ENCODE measurements at regions not wholly inside any gene's neighbourhood (a gene's known extent, or its start where the extent isn't known, plus 50 kb on each side); places are given as distances from the start of the nearest gene placed in this dataset.
"Not testable (repeated sequence)": the region's sequence is repeated elsewhere in the genome, so short reads cannot be mapped to it uniquely, and the experiment has no call there.

GRCh38 chr1:220967911-220968310 is 88.7 kb downstream of the HLX start:
- H3K9me3 Mint-ChIP-seq, result peaks cover 0 to 17% (median 9%) of the 10 kb centered on the region in 8 donors
- H3K4me1 ChIP-seq (ENCODE audit: insufficient read depth, low read length), result no peaks in the 10 kb centered on the region

GRCh38 chr1:220969281-220969680 is 90.0 kb downstream of the HLX start:
- POLR2A ChIA-PET (ENCODE audit: partially characterized antibody); H3K4me3 Mint-ChIP-seq: not testable (repeated sequence)

More at GRCh38 chr1:220967911-220968310, 88.7 kb downstream of the HLX start:
- ChIA-PET POLR2A (ENCODE audit: partially characterized antibody) (no interaction called here), CTCF (ENCODE audit: partially characterized antibody) (no interaction called here)
- H3K27me3 ChIP-seq (ENCODE audit: insufficient read depth, low read length), result no peaks in the 10 kb centered on the region
- no peak overlapping the region for H3K27ac ChIP-seq (ENCODE audit: low read depth, low read length)
- H3K4me3 ChIP-seq (ENCODE audit: low read length in 2 of 2), result no peak overlapping the region
- no peaks in the 10 kb centered on the region for H3K4me1 Mint-ChIP-seq
- no peaks in the 10 kb centered on the region for H3K36me3 ChIP-seq (ENCODE audit: insufficient read depth, low read length)
- no peak overlapping the region for H3K27ac Mint-ChIP-seq
- H3K4me3 Mint-ChIP-seq, result no peak overlapping the region
- H3K9me3 ChIP-seq (ENCODE audit: control insufficient read depth in 1 of 2, low read length in 2 of 2), result no peaks in the 10 kb centered on the region
- intact Hi-C loops (cut with micrococcal nuclease), result no loop called here
- no peaks in the 10 kb centered on the region for H3K27me3 Mint-ChIP-seq
- no peaks in the 10 kb centered on the region for H3K36me3 Mint-ChIP-seq
- no peak for DNase-seq

GRCh38 chr1:220970311-220970710 is 91.1 kb downstream of the HLX start:
- Histone ChIP-seq H3K9me3 (ENCODE audit: control insufficient read depth in 1 of 2, low read length in 2 of 2) (no peaks in the 10 kb centered on the region), H3K4me3 (ENCODE audit: low read length in 2 of 2) (no peak overlapping the region), H3K27me3 (ENCODE audit: insufficient read depth, low read length) (no peaks in the 10 kb centered on the region), H3K4me1 (ENCODE audit: insufficient read depth, low read length) (no peaks in the 10 kb centered on the region), H3K36me3 (ENCODE audit: insufficient read depth, low read length) (no peaks in the 10 kb centered on the region), H3K27ac (ENCODE audit: low read depth, low read length) (no peak overlapping the region)
- no peaks in the 10 kb centered on the region for H3K27me3 Mint-ChIP-seq
- H3K4me3 Mint-ChIP-seq, result no peak overlapping the region
- no peak overlapping the region for H3K27ac Mint-ChIP-seq
- no peaks in the 10 kb centered on the region for H3K36me3 Mint-ChIP-seq
- no peak for DNase-seq
- intact Hi-C loops (cut with micrococcal nuclease), result no loop called here
- H3K9me3 Mint-ChIP-seq, result peaks cover 0 to 7% (median 2%) of the 10 kb centered on the region in 8 donors
- H3K4me1 Mint-ChIP-seq, result no peaks in the 10 kb centered on the region
- ChIA-PET CTCF (ENCODE audit: partially characterized antibody) (no interaction called here), POLR2A (ENCODE audit: partially characterized antibody) (no interaction called here)

More at GRCh38 chr1:220969281-220969680, 90.0 kb downstream of the HLX start:
- CTCF ChIA-PET (ENCODE audit: partially characterized antibody); H3K36me3 ChIP-seq (ENCODE audit: insufficient read depth, low read length); H3K27ac ChIP-seq (ENCODE audit: low read depth, low read length); H3K9me3 ChIP-seq (ENCODE audit: control insufficient read depth in 1 of 2, low read length in 2 of 2); H3K4me1 Mint-ChIP-seq; DNase-seq; intact Hi-C loops (cut with micrococcal nuclease); H3K4me3 ChIP-seq (ENCODE audit: low read length in 2 of 2); H3K36me3 Mint-ChIP-seq; H3K9me3 Mint-ChIP-seq; H3K27ac Mint-ChIP-seq; H3K4me1 ChIP-seq (ENCODE audit: insufficient read depth, low read length); H3K27me3 ChIP-seq (ENCODE audit: insufficient read depth, low read length); H3K27me3 Mint-ChIP-seq: not testable (repeated sequence)

- ChIA-PET CTCF (ENCODE audit: partially characterized antibody) (no interaction called here), POLR2A (ENCODE audit: partially characterized antibody) (no interaction called here)
- H3K9me3 Mint-ChIP-seq, result peaks cover 0 to 7% (median 2%) of the 10 kb centered on the region in 8 donors
- H3K4me1 ChIP-seq (ENCODE audit: insufficient read depth, low read length), result no peaks in the 10 kb centered on the region
- H3K4me1 Mint-ChIP-seq, result no peaks in the 10 kb centered on the region
- H3K27ac Mint-ChIP-seq, result no peak overlapping the region
- H3K9me3 ChIP-seq (ENCODE audit: control insufficient read depth in 1 of 2, low read length in 2 of 2), result no peaks in the 10 kb centered on the region
- intact Hi-C loops (cut with micrococcal nuclease), result no loop called here
- no peaks in the 10 kb centered on the region for H3K27me3 ChIP-seq (ENCODE audit: insufficient read depth, low read length)
- no peaks in the 10 kb centered on the region for H3K36me3 ChIP-seq (ENCODE audit: insufficient read depth, low read length)
- H3K4me3 ChIP-seq (ENCODE audit: low read length in 2 of 2), result no peak overlapping the region
- DNase-seq, result no peak
- no peaks in the 10 kb centered on the region for H3K36me3 Mint-ChIP-seq
- H3K27me3 Mint-ChIP-seq, result no peaks in the 10 kb centered on the region
- no peak overlapping the region for H3K4me3 Mint-ChIP-seq
- H3K27ac ChIP-seq (ENCODE audit: low read depth, low read length), result no peak overlapping the region
These were observed 92.0 kb downstream of the HLX start for GRCh38 chr1:220971221-220971620.

GRCh38 chr1:220974431-220974830 is 95.2 kb downstream of the HLX start:
- no peak overlapping the region for H3K4me3 Mint-ChIP-seq
- Histone ChIP-seq H3K4me1 (ENCODE audit: insufficient read depth, low read length) (no peaks in the 10 kb centered on the region), H3K4me3 (ENCODE audit: low read length in 2 of 2) (no peak overlapping the region), H3K9me3 (ENCODE audit: control insufficient read depth in 1 of 2, low read length in 2 of 2) (no peaks in the 10 kb centered on the region), H3K27me3 (ENCODE audit: insufficient read depth, low read length) (no peaks in the 10 kb centered on the region), H3K27ac (ENCODE audit: low read depth, low read length) (no peak overlapping the region), H3K36me3 (ENCODE audit: insufficient read depth, low read length) (no peaks in the 10 kb centered on the region)
- no peaks in the 10 kb centered on the region for H3K4me1 Mint-ChIP-seq
- no peak for DNase-seq
- no peaks in the 10 kb centered on the region for H3K27me3 Mint-ChIP-seq
- ChIA-PET CTCF (ENCODE audit: partially characterized antibody) (no interaction called here), POLR2A (ENCODE audit: partially characterized antibody) (no interaction called here)
- no peak overlapping the region for H3K27ac Mint-ChIP-seq
- peaks cover 0 to 4% (median 0%) of the 10 kb centered on the region in 8 donors for H3K9me3 Mint-ChIP-seq
- intact Hi-C loops (cut with micrococcal nuclease), result no loop called here
- H3K36me3 Mint-ChIP-seq, result no peaks in the 10 kb centered on the region

- no peaks in the 10 kb centered on the region for H3K36me3 Mint-ChIP-seq
- no peak overlapping the region for H3K4me3 ChIP-seq (ENCODE audit: low read length in 2 of 2)
- no peaks in the 10 kb centered on the region for H3K9me3 ChIP-seq (ENCODE audit: control insufficient read depth in 1 of 2, low read length in 2 of 2)
- intact Hi-C loops (cut with micrococcal nuclease), result no loop called here
- no peak overlapping the region for H3K27ac Mint-ChIP-seq
- H3K27ac ChIP-seq (ENCODE audit: low read depth, low read length), result no peak overlapping the region
- ChIA-PET POLR2A (ENCODE audit: partially characterized antibody) (no interaction called here), CTCF (ENCODE audit: partially characterized antibody) (no interaction called here)
- no peaks in the 10 kb centered on the region for H3K36me3 ChIP-seq (ENCODE audit: insufficient read depth, low read length)
- H3K4me1 ChIP-seq (ENCODE audit: insufficient read depth, low read length), result no peaks in the 10 kb centered on the region
- no peak for DNase-seq
- H3K27me3 Mint-ChIP-seq, result no peaks in the 10 kb centered on the region
- H3K4me3 Mint-ChIP-seq, result no peak overlapping the region
- no peaks in the 10 kb centered on the region for H3K4me1 Mint-ChIP-seq
- peaks cover 0 to 3% (median 0%) of the 10 kb centered on the region in 8 donors for H3K9me3 Mint-ChIP-seq
- H3K27me3 ChIP-seq (ENCODE audit: insufficient read depth, low read length), result no peaks in the 10 kb centered on the region
These were observed 97.1 kb downstream of the HLX start for GRCh38 chr1:220976390-220976789.

- ChIA-PET POLR2A (ENCODE audit: partially characterized antibody) (no interaction called here), CTCF (ENCODE audit: partially characterized antibody) (no interaction called here)
- H3K27ac ChIP-seq (ENCODE audit: low read depth, low read length), result no peak overlapping the region
- no peaks in the 10 kb centered on the region for H3K36me3 ChIP-seq (ENCODE audit: insufficient read depth, low read length)
- intact Hi-C loops (cut with micrococcal nuclease), result no loop called here
- H3K9me3 ChIP-seq (ENCODE audit: control insufficient read depth in 1 of 2, low read length in 2 of 2), result no peaks in the 10 kb centered on the region
- no peak for DNase-seq
- no peaks in the 10 kb centered on the region for H3K9me3 Mint-ChIP-seq
- no peaks in the 10 kb centered on the region for H3K4me1 Mint-ChIP-seq
- H3K4me3 Mint-ChIP-seq, result no peak overlapping the region
- no peaks in the 10 kb centered on the region for H3K36me3 Mint-ChIP-seq
- no peaks in the 10 kb centered on the region for H3K27me3 ChIP-seq (ENCODE audit: insufficient read depth, low read length)
- no peak overlapping the region for H3K27ac Mint-ChIP-seq
- no peak overlapping the region for H3K4me3 ChIP-seq (ENCODE audit: low read length in 2 of 2)
- H3K4me1 ChIP-seq (ENCODE audit: insufficient read depth, low read length), result no peaks in the 10 kb centered on the region
- no peaks in the 10 kb centered on the region for H3K27me3 Mint-ChIP-seq
These were observed 100.1 kb downstream of the HLX start for GRCh38 chr1:220979371-220979770.

- H3K9me3 ChIP-seq (ENCODE audit: control insufficient read depth in 1 of 2, low read length in 2 of 2), result no peaks in the 10 kb centered on the region
- H3K4me1 ChIP-seq (ENCODE audit: insufficient read depth, low read length), result no peaks in the 10 kb centered on the region
- Mint-ChIP-seq H3K36me3 (no peaks in the 10 kb centered on the region), H3K27ac (no peak overlapping the region), H3K9me3 (peaks cover 0 to 3% (median 0%) of the 10 kb centered on the region in 8 donors), H3K4me3 (no peak overlapping the region), H3K27me3 (no peaks in the 10 kb centered on the region), H3K4me1 (no peaks in the 10 kb centered on the region)
- no peak overlapping the region for H3K4me3 ChIP-seq (ENCODE audit: low read length in 2 of 2)
- H3K27me3 ChIP-seq (ENCODE audit: insufficient read depth, low read length), result no peaks in the 10 kb centered on the region
- intact Hi-C loops (cut with micrococcal nuclease), result no loop called here
- no peaks in the 10 kb centered on the region for H3K36me3 ChIP-seq (ENCODE audit: insufficient read depth, low read length)
- DNase-seq, result no peak
- CTCF ChIA-PET (ENCODE audit: partially characterized antibody), result no interaction called here
- no peak overlapping the region for H3K27ac ChIP-seq (ENCODE audit: low read depth, low read length)
- POLR2A ChIA-PET (ENCODE audit: partially characterized antibody), result no interaction called here
These were observed 103.4 kb downstream of the HLX start for GRCh38 chr1:220982686-220983085.

All from CD4-positive, alpha-beta memory T cell (primary cell).